NCI-H2227 (cell line): ENCODE measurements at regions not wholly inside any gene's neighbourhood (a gene's known extent, or its start where the extent isn't known, plus 50 kb on each side); places are given as distances from the start of the nearest gene placed in this dataset.

Experiments
- DNase-seq: peaks from one replicate; lab custom pipeline; 2025; ENCODE audit not compliant: unreplicated experiment; lab: John Stamatoyannopoulos, UW

- no peak for DNase-seq
Measured at GRCh38 chr14:87181288-87181687, 811.7 kb downstream of the GALC start.

- no peak for DNase-seq
Measured at GRCh38 chr14:87179936-87180335, 813.0 kb downstream of the GALC start.

GRCh38 chr14:87178277-87178676 is 814.7 kb downstream of the GALC start:
- DNase-seq, result no peak

- DNase-seq, result no peak
Measured at GRCh38 chr14:87175175-87175574, 817.8 kb downstream of the GALC start.

DNA sequence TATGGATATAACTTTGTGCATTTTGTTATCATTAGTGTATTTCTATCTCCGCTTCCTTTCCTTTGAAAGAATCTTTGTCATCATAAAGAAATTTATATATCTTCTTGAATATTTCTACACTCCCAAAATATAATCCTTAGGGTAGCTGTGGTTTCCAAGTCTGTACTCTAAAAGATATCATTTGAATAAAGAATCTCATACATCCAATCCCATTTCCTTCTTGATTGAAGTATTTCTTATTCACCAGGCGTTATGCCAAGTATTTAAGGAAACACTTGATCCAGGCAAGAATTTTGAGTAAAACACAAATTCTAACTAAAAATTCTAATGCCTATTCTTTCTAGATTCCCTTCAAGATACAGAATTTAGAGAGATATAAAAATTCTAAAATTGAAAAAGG is 821.8 kb downstream of the GALC start:
- DNase-seq, result no peak

- no peak for DNase-seq
Measured at GRCh38 chr14:87170179-87170578, 822.8 kb downstream of the GALC start.

- DNase-seq, result no peak
Measured at GRCh38 chr14:87169362-87169761, 823.6 kb downstream of the GALC start.

DNA sequence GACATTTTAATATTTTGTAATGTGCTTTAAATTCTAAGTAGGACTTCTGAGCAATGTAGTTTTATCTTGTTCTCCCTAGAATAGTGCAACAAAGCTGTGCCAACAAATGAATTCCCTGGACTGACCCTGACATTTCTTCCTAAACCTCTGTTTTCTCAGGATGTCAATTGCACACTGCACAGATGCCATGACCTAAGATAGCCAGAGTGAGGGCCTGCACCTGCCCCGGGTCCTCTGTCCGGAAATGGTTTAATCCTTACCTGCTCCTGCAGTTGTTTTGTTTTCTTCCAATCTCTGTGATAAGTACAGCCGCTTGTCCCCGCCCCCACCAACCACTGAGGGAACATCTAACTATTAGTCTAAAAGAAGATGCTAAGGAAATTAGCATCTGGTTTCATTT is 831.5 kb downstream of the GALC start:
- no peak for DNase-seq

DNA sequence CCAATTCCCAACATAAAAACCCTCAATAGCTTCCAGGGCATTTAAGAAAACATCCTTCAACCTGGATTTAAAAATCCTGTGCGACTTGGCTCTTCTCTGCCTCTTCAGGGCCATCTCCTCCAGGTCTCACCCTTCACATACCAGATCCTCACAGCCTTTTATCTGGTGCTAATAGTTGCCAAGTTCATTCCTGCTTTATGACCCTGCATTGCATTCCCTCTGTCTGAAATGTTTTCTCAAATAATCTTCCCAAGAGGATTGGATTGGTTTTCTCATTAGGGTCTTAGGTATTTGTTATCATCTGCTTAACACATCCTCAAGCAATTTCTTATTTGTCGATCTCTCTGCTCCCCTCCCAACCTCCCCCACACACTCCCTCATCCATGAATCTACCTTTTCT is 832.0 kb downstream of the GALC start:
- DNase-seq, result no peak

GRCh38 chr14:87158283-87158682 is 834.7 kb downstream of the GALC start:
- DNase-seq, result no peak

DNA sequence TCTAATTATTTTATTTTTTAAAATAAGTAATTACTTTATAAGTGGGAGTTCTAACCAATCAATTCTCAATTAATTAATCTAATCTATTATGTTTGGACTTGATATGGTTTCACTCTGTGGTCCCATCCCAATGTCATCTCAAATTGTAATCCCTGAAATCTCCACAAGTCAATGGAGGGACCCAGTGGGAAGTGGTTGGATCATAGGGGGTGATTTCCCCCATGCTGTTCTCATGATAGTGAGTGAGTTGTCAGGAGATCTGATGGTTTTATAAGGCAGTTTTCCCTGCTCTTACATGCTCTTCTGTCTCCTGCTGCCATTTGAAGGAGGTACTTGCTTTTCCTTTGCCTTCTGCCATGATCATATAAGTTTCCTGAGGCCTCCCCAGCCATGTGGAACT is 836.1 kb downstream of the GALC start:
- DNase-seq, result no peak

DNA sequence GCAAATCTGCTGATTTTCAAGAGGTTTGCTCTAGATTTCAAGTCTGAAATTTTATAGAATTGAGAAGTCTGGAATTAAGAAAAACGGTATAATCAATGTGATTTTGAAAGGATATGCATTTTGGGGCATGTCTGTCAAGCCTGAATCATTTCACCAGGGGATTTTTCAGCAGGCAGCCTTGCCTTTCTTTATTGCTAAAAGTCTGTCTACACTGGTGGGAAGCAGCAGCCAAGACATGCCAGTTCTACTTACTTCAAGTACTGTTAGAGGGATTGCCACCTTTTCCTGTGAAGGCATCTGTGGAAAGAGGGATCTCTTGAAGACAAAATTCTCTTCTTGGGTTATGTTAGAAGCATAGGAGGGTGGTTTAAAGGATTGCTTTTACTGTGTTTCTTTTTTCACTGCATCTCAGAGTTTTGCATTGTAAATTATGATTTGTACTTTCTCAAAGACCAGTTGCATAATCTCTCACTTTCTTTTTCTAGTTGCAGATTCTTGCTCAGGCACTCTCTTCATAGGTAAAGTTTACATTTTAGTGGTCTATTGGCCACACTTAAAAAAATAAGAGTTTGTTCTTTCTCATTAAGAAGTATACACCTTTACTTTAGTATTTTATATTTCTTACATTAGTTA is 837.0 kb downstream of the GALC start:
- DNase-seq, result no peak

GRCh38 chr14:87153901-87154300 is 839.1 kb downstream of the GALC start:
- DNase-seq, result no peak

GRCh38 chr14:87153391-87153790 is 839.6 kb downstream of the GALC start:
- DNase-seq, result no peak

DNA sequence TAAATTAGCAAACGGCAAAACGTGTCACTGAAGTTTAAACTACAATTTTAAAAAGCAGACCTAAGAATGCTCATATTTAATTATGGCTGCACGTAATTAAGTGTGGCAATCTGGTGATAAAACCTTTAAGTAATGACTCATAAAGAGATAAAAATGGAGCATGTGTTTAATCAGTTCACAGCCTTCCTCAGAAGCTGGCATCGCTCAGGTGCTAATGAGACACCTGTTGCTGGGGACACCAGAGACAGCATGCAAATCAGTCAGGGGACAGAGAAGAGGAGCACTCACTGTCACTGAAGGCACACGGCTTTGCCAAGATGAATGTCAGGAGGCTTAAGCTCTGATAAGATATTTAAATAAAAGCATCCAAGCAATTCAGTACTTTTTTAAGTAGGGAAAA is 840.3 kb downstream of the GALC start:
- no peak for DNase-seq

DNA sequence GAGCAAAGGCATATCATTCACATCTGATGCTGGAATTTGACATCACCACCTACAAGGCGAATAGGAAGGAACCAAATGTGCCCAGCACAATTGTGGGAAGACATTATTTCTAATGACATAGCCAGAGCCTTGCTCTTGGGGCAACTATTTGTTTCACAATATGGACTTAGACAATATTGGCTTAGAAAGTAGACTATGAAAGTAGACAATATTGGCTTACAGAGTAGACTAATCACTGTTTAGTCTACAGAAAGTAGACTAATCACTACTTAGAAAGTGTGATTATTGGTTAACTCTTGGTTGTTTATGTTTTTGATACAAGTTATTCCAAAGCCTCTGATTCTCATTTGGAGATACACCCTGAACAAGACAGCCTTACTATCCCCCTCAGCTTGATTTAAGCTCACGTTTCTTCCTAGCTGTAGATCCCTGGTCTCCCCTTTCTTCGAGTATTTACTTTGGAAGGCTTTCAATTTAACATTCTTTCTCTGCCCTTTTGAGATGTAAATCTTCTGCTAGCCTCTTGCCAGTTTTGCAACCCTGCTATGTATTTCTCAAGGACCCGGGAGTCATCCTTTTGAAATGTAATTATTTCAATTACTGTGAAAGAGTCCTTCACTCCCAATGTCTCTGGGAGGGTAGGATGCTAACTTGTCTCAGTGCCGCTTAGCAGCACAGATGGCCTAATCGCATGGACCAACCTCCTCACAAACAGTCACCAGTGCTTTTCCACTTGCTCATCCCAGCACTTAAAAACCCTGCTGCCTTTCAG is 843.2 kb downstream of the GALC start:
- no peak for DNase-seq

GRCh38 chr14:87148655-87149054 is 844.3 kb downstream of the GALC start:
- DNase-seq, result no peak

- DNase-seq, result no peak
Measured at GRCh38 chr14:87142551-87143211, 850.3 kb downstream of the GALC start.

GRCh38 chr14:87141801-87142200 is 851.2 kb downstream of the GALC start:
- DNase-seq, result no peak

GRCh38 chr14:87139299-87139698 is 853.7 kb downstream of the GALC start:
- no peak for DNase-seq

GRCh38 chr14:87133073-87133801 is 859.7 kb downstream of the GALC start:
- no peak for DNase-seq

- DNase-seq, result no peak
Measured at GRCh38 chr14:87131879-87132278, 861.1 kb downstream of the GALC start.
